Spinal cord (tissue), 9 donors: ENCODE measurements at regions not wholly inside any gene's neighbourhood (a gene's known extent, or its start where the extent isn't known, plus 50 kb on each side); places are given as distances from the start of the nearest gene placed in this dataset.
"Not testable (repeated sequence)": the region's sequence is repeated elsewhere in the genome, so short reads cannot be mapped to it uniquely, and the experiment has no call there.

Experiments
- DNase-seq, 6 donors: peaks; one replicate each; pipeline versions ENCODE4 v3.0.0 to v3.0.0-alpha.2; 2013 to 2015; ENCODE audit warnings: low spot score in 6 of 6, low read depth in 4 of 6
- H3K27ac ChIP-seq: one replicate; pipeline ENCODE4 v1.5.1; 2013; ENCODE audit warnings: low read depth, low read length, control low read depth
- H3K27me3 ChIP-seq: one replicate; pipeline ENCODE4 v1.6.1; 2013; ENCODE audit warnings: low read length; ENCODE audit not compliant: control insufficient read depth, insufficient read depth
- H3K36me3 ChIP-seq: one replicate; pipeline ENCODE4 v1.6.1; 2013; ENCODE audit warnings: low read length; ENCODE audit not compliant: control insufficient read depth, insufficient read depth
- H3K4me1 ChIP-seq: one replicate; pipeline ENCODE4 v1.6.1; 2013; ENCODE audit warnings: low read length; ENCODE audit not compliant: control insufficient read depth, insufficient read depth
- H3K4me3 ChIP-seq: one replicate; pipeline ENCODE4 v1.5.1; 2013; ENCODE audit warnings: low read depth, low read length, control low read depth
- H3K9me3 ChIP-seq: one replicate; pipeline ENCODE4 v1.6.1; 2013; ENCODE audit warnings: low read length; ENCODE audit not compliant: control insufficient read depth, insufficient read depth
- WGBS: methylation state at CpG from one replicate; pipeline ENCODE4 v1.1.5; 2013; ENCODE audit warnings: missing lambda C conversion rate; ENCODE audit not compliant: insufficient coverage; 5-methylcytosine and 5-hydroxymethylcytosine counted together
- donor health status: healthy.

- no peaks in the 10 kb centered on the region for H3K27me3 ChIP-seq
- no peak overlapping the region for H3K4me3 ChIP-seq
- DNase-seq = no peak
- no peaks in the 10 kb centered on the region for H3K9me3 ChIP-seq
- no peak overlapping the region for H3K27ac ChIP-seq
- 100% methylated on average over 3 of the region's 5 CpGs for WGBS
- peaks cover 7% of the 10 kb centered on the region for H3K4me1 ChIP-seq
- H3K36me3 ChIP-seq = no peaks in the 10 kb centered on the region
Measured at GRCh38 chr9:758146-758545, 83.4 kb upstream of the DMRT1 start.

GRCh38 chr9:759541-759940, 82.0 kb upstream of the DMRT1 start:
- Histone ChIP-seq H3K4me3 (no peak overlapping the region), H3K4me1 (peaks cover 7% of the 10 kb centered on the region), H3K27ac (no peak overlapping the region), H3K36me3 (no peaks in the 10 kb centered on the region), H3K27me3 (no peaks in the 10 kb centered on the region), H3K9me3 (no peaks in the 10 kb centered on the region)
- DNase-seq = no peak
- WGBS = 88% methylated on average over 6 of the region's 8 CpGs

GRCh38 chr9:759983-760736, 81.3 kb upstream of the DMRT1 start:
- H3K27ac ChIP-seq = no peak overlapping the region
- no peaks in the 10 kb centered on the region for H3K9me3 ChIP-seq
- peaks cover 7% of the 10 kb centered on the region for H3K4me1 ChIP-seq
- no peaks in the 10 kb centered on the region for H3K36me3 ChIP-seq
- no peak overlapping the region for H3K4me3 ChIP-seq
- H3K27me3 ChIP-seq = no peaks in the 10 kb centered on the region
- DNase-seq = no peak
- 94% methylated on average over 10 of the region's 10 CpGs for WGBS

GRCh38 chr9:761176-761792, 80.2 kb upstream of the DMRT1 start:
- Histone ChIP-seq H3K4me3 (no peak overlapping the region), H3K36me3 (no peaks in the 10 kb centered on the region), H3K4me1 (peaks cover 7% of the 10 kb centered on the region), H3K27me3 (no peaks in the 10 kb centered on the region), H3K9me3 (no peaks in the 10 kb centered on the region), H3K27ac (peak overlapping the region; percentile 58)
- 38% methylated on average over 6 of the region's 7 CpGs for WGBS
- DNase-seq = peak in 3 of 6 donors; percentile 29 to 72 (median 61)

GRCh38 chr9:761793-762560, 79.5 kb upstream of the DMRT1 start:
- Histone ChIP-seq H3K27ac (peak overlapping the region; percentile 58), H3K36me3 (no peaks in the 10 kb centered on the region), H3K27me3 (no peaks in the 10 kb centered on the region), H3K4me3 (no peak overlapping the region), H3K9me3 (no peaks in the 10 kb centered on the region), H3K4me1 (peaks cover 7% of the 10 kb centered on the region)
- WGBS = 87% methylated on average over 11 of the region's 13 CpGs
- DNase-seq = no peak

- no peaks in the 10 kb centered on the region for H3K36me3 ChIP-seq
- peaks cover 7% of the 10 kb centered on the region for H3K4me1 ChIP-seq
- H3K27ac ChIP-seq = no peak overlapping the region
- 100% methylated on average over 2 of the region's 6 CpGs for WGBS
- no peak overlapping the region for H3K4me3 ChIP-seq
- DNase-seq = no peak
- H3K9me3 ChIP-seq = no peaks in the 10 kb centered on the region
- H3K27me3 ChIP-seq = no peaks in the 10 kb centered on the region
Measured at GRCh38 chr9:763692-764091, 77.8 kb upstream of the DMRT1 start.

- Histone ChIP-seq H3K36me3 (no peaks in the 10 kb centered on the region), H3K9me3 (no peaks in the 10 kb centered on the region), H3K4me3 (no peak overlapping the region), H3K4me1 (peaks cover 7% of the 10 kb centered on the region), H3K27me3 (no peaks in the 10 kb centered on the region), H3K27ac (no peak overlapping the region)
- WGBS = 49% methylated on average over 3 of the region's 12 CpGs
- DNase-seq = peak in 2 of 6 donors; percentile 58 to 61
Measured at GRCh38 chr9:764105-764524, 77.4 kb upstream of the DMRT1 start.

- DNase-seq = no peak
- Histone ChIP-seq H3K9me3 (no peaks in the 10 kb centered on the region), H3K27ac (no peak overlapping the region), H3K4me1 (peaks cover 7% of the 10 kb centered on the region), H3K27me3 (no peaks in the 10 kb centered on the region), H3K36me3 (no peaks in the 10 kb centered on the region), H3K4me3 (no peak overlapping the region)
- WGBS = no CpG with 5 or more reads among the region's 2 CpGs
Measured at GRCh38 chr9:764986-765385, 76.5 kb upstream of the DMRT1 start.

- not testable (repeated sequence) for H3K27ac ChIP-seq, H3K4me1 ChIP-seq, H3K9me3 ChIP-seq, H3K4me3 ChIP-seq, H3K27me3 ChIP-seq, H3K36me3 ChIP-seq, DNase-seq
- WGBS = 94% methylated on average over 9 of the region's 9 CpGs
Measured at GRCh38 chr9:767061-767561, 74.4 kb upstream of the DMRT1 start.
